NOMO-1 (cell line): ENCODE measurements at regions not wholly inside any gene's neighbourhood (a gene's known extent, or its start where the extent isn't known, plus 50 kb on each side); places are given as distances from the start of the nearest gene placed in this dataset.

Experiments
- DNase-seq, 2 experiments: peaks; one replicate each; lab custom pipeline; 2025; ENCODE audit not compliant: unreplicated experiment in 2 of 2; lab: John Stamatoyannopoulos, UW

- no peak for DNase-seq
These were observed 143.8 kb downstream of the GPAT3 start for GRCh38 chr4:83679692-83680091.

- no peak for DNase-seq
These were observed 143.3 kb downstream of the GPAT3 start for GRCh38 chr4:83679254-83679653.

GRCh38 chr4:83677656-83678055, 141.7 kb downstream of the GPAT3 start:
- DNase-seq = no peak

- DNase-seq = no peak
These were observed 128.8 kb downstream of the GPAT3 start for GRCh38 chr4:83664741-83665140.

GRCh38 chr4:83664071-83664470, 128.2 kb downstream of the GPAT3 start:
- no peak for DNase-seq

- no peak for DNase-seq
These were observed 126.3 kb downstream of the GPAT3 start for GRCh38 chr4:83662204-83662603.

- DNase-seq = no peak
These were observed 125.5 kb downstream of the GPAT3 start for GRCh38 chr4:83661359-83661758.

GRCh38 chr4:83660578-83660977, 124.7 kb downstream of the GPAT3 start:
- DNase-seq = no peak

GRCh38 chr4:83658806-83659205, 122.9 kb downstream of the GPAT3 start:
- no peak for DNase-seq

- DNase-seq = no peak
These were observed 121.4 kb downstream of the GPAT3 start for GRCh38 chr4:83657336-83657735.
